GM12878 (cell line): ENCODE measurements at regions not wholly inside any gene's neighbourhood (a gene's known extent, or its start where the extent isn't known, plus 50 kb on each side); places are given as distances from the start of the nearest gene placed in this dataset.

ENCODE experiments used
- ETV6 ChIP-seq, 2 experiments: fragments of 450-650 bp in 1 of 2; IDR thresholded peaks in 1 of 2; conservative IDR thresholded peaks in 1 of 2; 2 replicates each; pipeline ENCODE4 v1.6.1; 2014; ENCODE audit warnings: antibody characterized with exemption in 1 of 2, borderline replicate concordance in 1 of 2, low read depth in 1 of 2, mild to moderate bottlenecking in 1 of 2, moderate library complexity in 1 of 2
- POLR2A ChIP-seq: IDR thresholded peaks from 2 replicates; pipeline ENCODE4 v1.6.1; 2011; ENCODE audit warnings: low read depth, mild to moderate bottlenecking, low read length
- USF1 ChIP-seq: IDR thresholded peaks from 2 replicates; pipeline ENCODE4 v1.6.1; 2011; ENCODE audit warnings: borderline replicate concordance, low read depth, mild to moderate bottlenecking, moderate library complexity, mixed read lengths, low read length; ENCODE audit not compliant: insufficient read depth; ENCODE audit errors: extremely low read length

- no peak for TF ChIP-seq USF1
- TF ChIP-seq POLR2A = no peak
- TF ChIP-seq ETV6 (conservative IDR thresholded peaks at IDR 0.05 in 1 of 2, IDR thresholded peaks at IDR 0.05 in 1 of 2; ENCODE audit: borderline replicate concordance in 1 of 2, low read depth in 1 of 2) = no peak
Observed at GRCh38 chr6:144443157-144443556, 158.0 kb downstream of the UTRN start.
